ENCODE measurements at regions not wholly inside any gene's neighbourhood (a gene's known extent, or its start where the extent isn't known, plus 50 kb on each side); places are given as distances from the start of the nearest gene placed in this dataset.

GRCh38 chr9:69981686-69982445, 61.8 kb upstream of the MAMDC2 start:
- H3K9me3 Mint-ChIP-seq = no peaks in the 10 kb centered on the region
- H3K4me3 Mint-ChIP-seq = no peak overlapping the region
- CTCF ChIA-PET = interaction anchor here (1.7 to 1.9 kb wide), 2 partner anchors 130 to 131 kb away, joined by 3 to 7 read pairs; no protein-coding TSS in a partner anchor
- DNase-seq = no peak
- no peaks in the 10 kb centered on the region for H3K36me3 Mint-ChIP-seq (ENCODE audit: low read depth)
- H3K27ac Mint-ChIP-seq = no peak overlapping the region
- H3K27me3 Mint-ChIP-seq (ENCODE audit: low read depth) = peaks cover 8% of the 10 kb centered on the region
- intact Hi-C loops (cut with micrococcal nuclease) = no loop called here
- H3K4me1 Mint-ChIP-seq (ENCODE audit: low read depth) = no peaks in the 10 kb centered on the region

- intact Hi-C loops (cut with micrococcal nuclease) = no loop called here
- CTCF ChIA-PET = no interaction called here
- H3K9me3 Mint-ChIP-seq = no peaks in the 10 kb centered on the region
These were observed 58.8 kb upstream of the MAMDC2 start for GRCh38 chr9:69984831-69985230.

GRCh38 chr9:69985971-69986370, 57.7 kb upstream of the MAMDC2 start:
- Mint-ChIP-seq H3K4me3 (no peak overlapping the region), H3K27ac (no peak overlapping the region), H3K27me3 (ENCODE audit: low read depth) (peaks cover 19% of the 10 kb centered on the region), H3K9me3 (no peaks in the 10 kb centered on the region), H3K4me1 (ENCODE audit: low read depth) (no peaks in the 10 kb centered on the region), H3K36me3 (ENCODE audit: low read depth) (no peaks in the 10 kb centered on the region)
- intact Hi-C loops (cut with micrococcal nuclease) = no loop called here
- CTCF ChIA-PET = interaction anchor here (0.6 kb wide), 1 partner anchor 616 kb away, joined by 3 read pairs; no protein-coding TSS in a partner anchor
- DNase-seq = no peak

More at GRCh38 chr9:69984831-69985230, 58.8 kb upstream of the MAMDC2 start:
- Mint-ChIP-seq H3K4me3 (no peak overlapping the region), H3K36me3 (ENCODE audit: low read depth) (no peaks in the 10 kb centered on the region), H3K27ac (no peak overlapping the region), H3K27me3 (ENCODE audit: low read depth) (peaks cover 12% of the 10 kb centered on the region), H3K4me1 (ENCODE audit: low read depth) (no peaks in the 10 kb centered on the region)
- no peak for DNase-seq

- no peak for DNase-seq
- CTCF ChIA-PET = interaction anchor here (0.6 kb wide), 1 partner anchor 124 kb away, joined by 3 read pairs; no protein-coding TSS in a partner anchor
- Mint-ChIP-seq H3K27ac (no peak overlapping the region), H3K4me1 (ENCODE audit: low read depth) (no peaks in the 10 kb centered on the region), H3K4me3 (no peak overlapping the region), H3K9me3 (no peaks in the 10 kb centered on the region), H3K36me3 (ENCODE audit: low read depth) (no peaks in the 10 kb centered on the region), H3K27me3 (ENCODE audit: low read depth) (peaks cover 17% of the 10 kb centered on the region)
- intact Hi-C loops (cut with micrococcal nuclease) = no loop called here
These were observed 56.7 kb upstream of the MAMDC2 start for GRCh38 chr9:69986970-69987369.

GRCh38 chr9:69987457-69987856, 56.2 kb upstream of the MAMDC2 start:
- Mint-ChIP-seq H3K27me3 (ENCODE audit: low read depth) (peaks cover 17% of the 10 kb centered on the region), H3K4me3 (no peak overlapping the region), H3K9me3 (no peaks in the 10 kb centered on the region), H3K27ac (no peak overlapping the region), H3K36me3 (ENCODE audit: low read depth) (no peaks in the 10 kb centered on the region), H3K4me1 (ENCODE audit: low read depth) (no peaks in the 10 kb centered on the region)
- CTCF ChIA-PET = no interaction called here
- no peak for DNase-seq
- intact Hi-C loops (cut with micrococcal nuclease) = no loop called here

GRCh38 chr9:69993110-69993509, 50.5 kb upstream of the MAMDC2 start:
- CTCF ChIA-PET = interaction anchor here (0.7 to 1.5 kb wide), 3 partner anchors 9 to 465 kb away, joined by 3 read pairs; no protein-coding TSS in a partner anchor
- H3K27ac Mint-ChIP-seq = no peak overlapping the region
- no peaks in the 10 kb centered on the region for H3K36me3 Mint-ChIP-seq (ENCODE audit: low read depth)
- peaks cover 16% of the 10 kb centered on the region for H3K27me3 Mint-ChIP-seq (ENCODE audit: low read depth)
- H3K4me3 Mint-ChIP-seq = no peak overlapping the region
- no peak for DNase-seq
- intact Hi-C loops (cut with micrococcal nuclease) = no loop called here
- H3K9me3 Mint-ChIP-seq = peaks cover 1% of the 10 kb centered on the region
- no peaks in the 10 kb centered on the region for H3K4me1 Mint-ChIP-seq (ENCODE audit: low read depth)

All from activated naive CD4-positive, alpha-beta T cell treated with anti-CD3 and anti-CD28 coated beads for 36 hours (primary cell).